Epithelial cell of prostate (primary cell): ENCODE measurements at regions not wholly inside any gene's neighbourhood (a gene's known extent, or its start where the extent isn't known, plus 50 kb on each side); places are given as distances from the start of the nearest gene placed in this dataset.

ENCODE experiments used
- DNase-seq: peaks from one replicate; pipeline ENCODE4 v3.0.0-alpha.2; 2011; ENCODE audit warnings: low read depth, low spot score
- H3K27ac ChIP-seq: fragments of 450-650 bp; 2 replicates; pipeline ENCODE4 v1.5.1; 2017; ENCODE audit warnings: mild to moderate bottlenecking

DNA sequence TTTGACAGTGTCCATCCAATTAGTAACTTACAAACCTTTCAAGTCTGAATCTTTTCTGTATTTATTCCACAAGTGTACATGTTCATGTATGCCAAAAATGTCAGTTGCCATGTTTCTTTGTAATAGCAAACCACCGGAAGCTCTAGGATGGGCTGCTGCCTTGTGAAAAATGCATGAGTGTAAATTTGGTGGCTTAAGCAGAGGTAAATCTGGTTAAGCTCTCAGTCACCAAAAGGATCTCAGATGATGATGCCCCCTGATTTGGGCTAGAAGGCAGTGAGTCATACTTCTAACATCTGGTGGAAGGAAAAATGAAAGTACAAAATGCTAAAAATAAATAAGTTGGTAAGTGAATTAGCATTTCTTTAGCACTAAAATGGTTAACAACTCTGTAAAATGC is 567.5 kb downstream of the ELAVL2 start:
- DNase-seq: no peak
- H3K27ac ChIP-seq: no peak overlapping the region

DNA sequence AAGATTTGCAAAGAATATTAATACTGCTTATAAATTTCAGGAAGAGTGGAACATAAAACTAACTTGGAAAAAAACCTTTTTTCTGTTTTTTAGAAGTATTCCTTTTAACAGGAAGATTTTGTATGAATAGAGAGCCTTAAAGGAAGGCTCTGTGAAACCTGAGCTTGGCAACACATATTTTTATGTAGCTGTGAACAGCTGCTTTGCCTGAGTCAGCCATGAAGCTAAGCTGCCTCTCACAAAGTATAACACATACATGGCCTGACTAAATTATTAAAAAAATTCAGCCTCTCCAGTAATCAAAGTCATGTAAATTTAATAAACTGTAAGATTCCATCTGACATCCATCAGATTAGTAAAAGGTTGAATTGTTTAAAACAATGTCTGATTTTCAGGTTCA is 547.5 kb downstream of the ELAVL2 start:
- H3K27ac ChIP-seq: no peak overlapping the region
- DNase-seq: no peak

DNA sequence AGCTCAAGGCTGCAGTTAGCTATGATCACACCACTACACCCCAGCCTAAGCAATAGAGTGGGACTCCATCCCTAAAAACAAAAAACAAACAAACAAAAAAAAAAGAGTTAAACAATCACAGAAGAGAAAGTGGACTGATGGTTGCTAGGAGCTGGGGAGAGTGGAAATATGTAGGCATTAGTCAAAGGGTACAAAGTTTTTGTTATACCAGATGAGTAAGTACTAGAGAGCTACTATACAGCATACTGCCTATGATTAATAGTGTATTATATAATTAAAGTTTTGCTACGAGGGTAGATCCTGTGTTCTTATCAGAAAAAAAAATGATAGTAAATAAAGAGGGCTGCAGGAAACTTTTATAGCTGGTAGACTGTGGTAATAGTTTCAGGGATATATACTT is 538.6 kb downstream of the ELAVL2 start:
- H3K27ac ChIP-seq: no peak overlapping the region
- no peak for DNase-seq

DNA sequence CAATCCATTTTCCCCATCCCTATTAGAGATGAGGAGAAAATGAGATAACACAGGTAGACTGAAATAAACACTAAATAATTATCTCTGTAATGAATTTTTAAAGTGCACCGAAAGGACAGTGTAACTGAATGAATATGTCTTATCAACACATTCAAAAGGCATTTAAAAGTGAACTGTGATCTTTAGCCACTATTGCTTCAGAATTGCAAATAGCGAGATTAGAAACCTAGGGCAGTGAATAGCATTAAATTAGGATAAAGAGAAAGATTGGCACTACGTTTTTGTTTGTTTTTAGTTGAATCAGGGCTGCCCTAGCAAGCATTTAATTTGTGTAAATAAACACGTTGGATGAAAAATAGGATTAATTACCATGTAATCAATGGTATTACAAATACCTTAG is 537.5 kb downstream of the ELAVL2 start:
- no peak overlapping the region for H3K27ac ChIP-seq
- DNase-seq: no peak

DNA sequence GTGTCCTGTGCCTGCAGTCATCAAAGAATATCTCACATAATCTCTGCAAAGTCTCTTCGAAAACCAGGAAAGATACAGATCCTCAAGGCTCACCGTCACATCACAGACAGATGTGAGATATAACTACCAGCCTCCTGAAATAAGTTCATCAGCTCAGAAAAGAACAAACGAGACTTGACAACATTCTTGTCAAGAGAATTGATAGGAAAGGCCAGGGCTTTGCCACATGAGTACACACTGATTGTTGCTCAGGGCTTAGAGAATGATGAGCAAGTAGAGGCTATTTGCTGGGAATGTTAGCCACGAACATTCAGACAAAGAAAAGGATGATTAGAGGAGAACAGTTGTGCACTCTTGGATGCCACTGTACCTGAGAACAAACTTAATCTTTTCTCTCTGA is 535.1 kb downstream of the ELAVL2 start:
- no peak overlapping the region for H3K27ac ChIP-seq
- no peak for DNase-seq

DNA sequence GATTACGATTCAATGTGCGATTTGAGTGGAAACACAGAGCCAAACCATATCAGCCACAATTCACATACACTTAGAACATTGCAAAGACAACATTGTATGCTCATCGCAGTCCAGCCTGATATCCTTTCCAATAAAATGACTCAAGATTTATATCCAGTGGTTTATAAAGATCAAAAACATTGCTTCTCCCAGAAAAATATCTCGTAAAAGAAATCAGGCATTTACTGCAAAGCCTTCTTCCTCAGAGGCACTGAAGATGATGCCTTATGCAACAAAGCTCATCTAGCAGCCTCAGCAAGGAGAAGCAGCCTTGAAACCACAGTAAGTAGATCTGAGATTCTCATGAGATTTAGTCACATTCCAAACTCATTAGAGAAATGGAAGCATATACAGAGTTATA is 523.8 kb downstream of the ELAVL2 start:
- DNase-seq: no peak
- H3K27ac ChIP-seq: no peak overlapping the region

DNA sequence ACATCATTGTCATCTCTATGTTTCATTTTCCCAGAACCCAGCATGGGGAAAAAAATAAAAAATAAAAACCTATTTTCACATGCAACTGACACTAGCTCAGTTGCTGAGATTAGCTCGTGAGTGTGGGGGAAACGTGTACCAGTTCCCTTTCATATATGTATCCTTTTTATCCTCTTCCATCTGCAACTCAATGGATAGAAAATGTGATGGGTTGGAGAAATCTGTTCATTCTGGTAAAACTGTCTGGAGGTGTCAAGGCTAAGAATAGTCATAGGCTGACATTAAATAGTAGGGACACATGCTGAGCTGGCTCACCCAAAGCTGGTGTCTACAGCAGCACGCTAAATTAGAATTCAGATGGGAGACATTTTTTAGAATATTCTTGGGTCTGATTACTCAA is 519.3 kb downstream of the ELAVL2 start:
- H3K27ac ChIP-seq: no peak overlapping the region
- DNase-seq: no peak

DNA sequence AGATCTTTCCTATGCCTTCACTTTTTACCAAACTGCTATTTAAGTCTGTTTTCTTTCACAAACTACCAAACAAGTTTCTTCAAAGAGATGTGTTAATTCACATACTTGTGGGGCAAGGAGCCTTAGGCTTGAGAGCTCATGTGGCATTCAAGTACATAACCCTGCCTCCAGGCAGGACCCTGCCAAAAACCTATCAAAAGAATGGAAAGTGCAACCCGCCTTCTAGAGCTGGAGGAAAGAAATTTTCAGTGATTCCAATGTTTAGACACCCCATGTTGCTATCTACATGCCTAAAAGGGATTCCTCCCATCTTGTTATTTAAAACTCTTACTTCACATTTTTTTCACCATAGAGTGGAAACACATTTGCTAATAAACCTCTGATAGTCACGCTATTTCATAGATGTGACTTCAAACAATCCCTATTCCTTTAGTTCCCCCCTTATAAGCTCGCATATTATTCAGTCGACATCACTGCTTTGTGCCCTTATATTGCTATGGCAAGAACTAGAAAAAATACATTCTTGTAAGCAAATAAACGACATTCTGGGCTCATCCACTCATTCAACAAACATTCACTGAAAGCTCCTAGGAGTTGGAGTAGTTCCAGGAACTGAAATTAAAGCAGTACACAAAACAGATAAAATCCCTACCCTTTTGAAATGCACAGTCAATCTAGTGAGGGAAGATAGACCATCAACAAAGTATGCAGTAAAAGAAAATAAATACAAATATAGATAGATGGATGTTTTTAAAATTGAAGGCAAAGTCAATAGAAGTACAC is 518.1 kb downstream of the ELAVL2 start:
- no peak for DNase-seq
- H3K27ac ChIP-seq: no peak overlapping the region

DNA sequence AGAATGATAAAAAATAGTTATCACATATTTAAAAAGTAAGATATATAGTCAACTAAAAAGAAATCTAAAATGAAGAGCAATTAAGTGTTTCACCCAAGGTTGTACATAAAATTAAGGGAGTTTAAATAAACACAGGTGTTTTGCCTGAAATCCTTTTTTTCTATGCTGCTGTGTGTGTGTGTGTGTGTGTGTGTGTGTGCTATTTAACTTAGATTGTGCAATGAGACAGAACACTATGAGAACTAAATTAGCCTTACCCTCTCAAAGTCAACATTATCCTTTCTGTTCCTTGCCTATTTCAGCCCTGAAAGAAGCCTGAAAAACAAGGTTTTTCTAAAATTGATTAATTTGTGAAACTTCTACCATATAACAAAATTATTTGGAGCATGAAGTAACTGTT is 516.2 kb downstream of the ELAVL2 start:
- no peak for DNase-seq
- H3K27ac ChIP-seq: no peak overlapping the region

DNA sequence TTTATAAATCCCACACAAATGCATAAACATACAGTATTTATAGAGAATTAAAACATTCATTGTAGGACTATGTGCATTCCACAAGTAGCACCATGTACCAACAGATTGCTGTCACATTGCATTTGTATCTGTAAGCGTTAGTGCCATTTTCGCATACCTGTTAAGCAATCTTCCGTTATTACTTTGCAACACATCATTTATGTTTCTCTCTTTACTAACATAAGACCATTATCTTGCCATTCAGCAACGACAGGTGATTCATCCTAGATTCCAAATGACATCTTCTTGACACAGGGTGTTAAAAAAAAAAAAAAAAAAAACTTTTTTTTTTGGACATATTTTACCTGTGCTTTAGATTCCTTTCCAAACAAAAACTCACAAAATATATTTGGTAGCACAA is 511.8 kb downstream of the ELAVL2 start:
- H3K27ac ChIP-seq: no peak overlapping the region
- DNase-seq: no peak

DNA sequence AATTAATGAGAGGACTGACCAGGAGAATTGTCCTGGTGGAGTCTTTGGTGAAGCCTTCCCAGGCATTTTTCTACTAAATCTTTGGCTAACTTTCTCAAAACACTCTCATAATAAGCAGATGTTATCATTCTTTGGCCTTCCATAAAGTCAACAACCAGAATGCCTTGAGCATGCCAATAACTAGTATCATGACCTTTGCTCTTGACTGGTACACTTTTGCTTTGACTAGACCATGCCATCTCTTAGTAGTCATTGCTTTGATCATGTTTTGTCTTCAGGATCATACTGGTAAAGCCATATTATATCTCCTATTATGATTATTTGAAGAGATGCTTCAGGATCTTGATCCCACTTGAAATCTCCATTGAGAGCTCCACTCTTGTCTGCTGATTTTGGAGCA is 506.9 kb downstream of the ELAVL2 start:
- no peak for DNase-seq
- no peak overlapping the region for H3K27ac ChIP-seq

DNA sequence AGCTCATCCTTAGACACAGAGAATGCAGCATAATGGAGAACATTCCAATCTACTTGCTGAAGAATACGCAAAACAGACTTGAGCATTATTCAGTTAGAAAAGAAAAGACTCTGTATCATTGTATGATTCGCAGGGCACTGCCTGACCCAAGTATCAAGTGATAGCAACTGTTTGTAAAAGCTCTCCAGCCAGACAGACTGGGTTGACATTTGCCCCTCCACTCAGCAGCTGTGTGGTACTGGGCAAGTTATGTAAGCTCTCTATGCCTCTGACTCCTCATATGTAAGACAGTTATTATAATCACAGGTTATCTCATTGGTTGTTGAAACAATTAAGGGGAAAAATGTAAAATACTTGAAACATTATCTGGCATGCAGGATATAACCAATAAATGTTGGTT is 505.0 kb downstream of the ELAVL2 start:
- DNase-seq: no peak
- no peak overlapping the region for H3K27ac ChIP-seq

DNA sequence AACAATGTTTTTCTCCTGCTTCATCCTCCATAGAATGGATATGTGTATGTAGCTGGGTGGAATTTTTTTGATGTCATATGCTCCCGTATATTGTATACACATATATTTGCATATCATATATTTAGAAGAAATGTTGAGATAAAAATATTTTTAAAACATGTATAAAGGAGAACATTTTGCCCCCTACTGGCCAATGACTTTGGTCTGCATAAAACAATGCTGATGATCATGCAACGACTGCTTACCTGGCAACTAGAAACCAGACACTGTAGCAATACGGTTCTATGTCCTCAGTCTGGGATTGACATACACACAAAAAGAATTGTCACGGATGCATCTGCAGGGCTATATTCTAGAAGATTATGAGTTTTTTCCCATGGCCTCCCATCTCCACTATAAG is 503.6 kb downstream of the ELAVL2 start:
- no peak for DNase-seq
- no peak overlapping the region for H3K27ac ChIP-seq

DNA sequence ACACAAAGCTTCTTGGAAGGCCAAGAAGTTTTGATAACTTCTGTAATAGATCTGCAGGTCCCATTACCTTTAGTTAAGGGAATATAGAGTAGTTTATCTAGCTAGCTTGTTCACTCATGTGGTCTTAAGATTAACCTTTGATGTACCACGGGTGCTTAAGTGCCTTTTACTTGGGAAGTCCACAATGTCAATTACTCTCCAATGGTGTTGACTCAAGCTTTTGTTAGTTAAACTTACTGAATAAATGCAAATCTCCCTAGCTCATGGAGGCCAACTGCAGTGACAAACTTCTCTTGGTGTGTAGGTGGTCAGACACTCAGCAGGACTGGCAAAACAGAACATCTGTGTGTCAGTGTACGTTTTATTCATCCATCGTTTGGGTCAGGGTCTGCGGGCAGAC is 501.5 kb downstream of the ELAVL2 start:
- DNase-seq: no peak
- no peak overlapping the region for H3K27ac ChIP-seq

DNA sequence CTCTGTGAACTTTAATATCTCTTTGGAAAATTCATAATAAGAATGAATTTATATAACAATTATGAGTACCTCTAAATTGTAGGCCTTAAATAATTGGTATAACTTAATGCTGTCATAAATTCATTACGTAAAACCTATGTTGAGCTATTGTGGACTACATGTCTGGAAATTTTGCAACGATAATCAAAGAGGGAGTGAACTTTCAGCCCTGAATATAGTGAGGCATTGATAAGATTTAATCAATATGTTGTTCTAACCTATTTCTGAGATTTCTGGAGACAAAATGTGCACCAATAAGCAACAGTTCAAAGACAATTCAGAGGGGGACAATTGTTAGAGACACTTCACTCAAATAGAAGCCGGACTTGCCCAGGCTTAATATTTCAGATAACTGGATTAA is 499.4 kb downstream of the ELAVL2 start:
- DNase-seq: no peak
- H3K27ac ChIP-seq: no peak overlapping the region

DNA sequence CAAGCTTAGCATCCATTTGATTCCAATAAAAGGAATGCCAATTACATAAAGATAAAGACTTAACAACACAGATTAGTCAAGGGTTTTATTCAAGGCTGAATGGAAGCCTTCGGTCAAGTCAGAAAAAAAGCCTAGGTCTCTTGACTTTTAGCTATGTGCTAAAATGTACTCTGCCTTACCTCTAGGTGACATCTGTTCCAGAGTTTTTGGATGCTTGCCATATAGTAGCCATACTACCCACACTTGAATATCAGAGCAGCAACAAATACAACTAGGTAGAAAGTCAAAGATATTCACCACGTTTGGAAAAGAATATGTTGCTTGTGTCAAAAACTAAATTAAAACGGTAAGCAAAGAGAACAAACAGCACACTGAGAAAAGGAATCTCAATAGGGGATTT is 484.7 kb downstream of the ELAVL2 start:
- DNase-seq: no peak
- no peak overlapping the region for H3K27ac ChIP-seq

DNA sequence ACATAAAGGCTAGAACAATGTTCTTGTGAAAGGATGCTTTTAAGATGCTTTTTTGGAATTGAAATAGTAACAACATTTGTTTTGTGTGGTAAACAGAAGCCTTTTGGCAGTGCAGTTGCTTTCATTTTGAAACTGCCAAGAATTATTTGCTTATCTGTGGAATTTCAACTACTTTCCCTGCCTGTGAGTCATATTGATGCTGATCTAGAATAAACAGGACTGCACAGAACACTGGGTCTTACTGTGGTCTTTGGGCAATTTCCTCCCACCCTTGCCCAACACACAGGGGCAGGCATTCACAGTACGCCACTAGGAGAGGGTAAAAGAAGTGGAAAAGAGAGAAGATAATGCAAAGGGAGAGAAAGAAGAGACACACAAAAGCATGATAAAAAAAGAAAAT is 483.7 kb downstream of the ELAVL2 start:
- no peak overlapping the region for H3K27ac ChIP-seq
- DNase-seq: no peak

DNA sequence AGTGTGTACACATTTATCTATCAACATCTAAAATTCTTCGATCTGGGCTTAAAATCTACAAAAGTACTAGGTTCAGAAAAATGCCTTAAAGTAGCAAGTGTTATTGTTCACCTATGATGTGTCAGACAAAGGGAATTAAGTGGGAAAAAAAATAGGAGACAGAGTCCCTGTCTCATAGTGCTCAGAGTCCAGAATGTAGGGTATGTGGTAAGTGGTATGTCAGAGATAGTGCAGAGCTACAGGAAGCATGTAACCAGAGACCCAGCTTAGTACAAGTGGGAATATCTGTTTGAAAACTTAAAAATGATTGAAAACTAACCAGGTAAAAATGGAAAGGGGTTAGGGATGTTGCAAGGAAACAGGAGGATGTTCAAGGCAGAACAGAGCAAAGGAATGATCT is 482.8 kb downstream of the ELAVL2 start:
- DNase-seq: no peak
- H3K27ac ChIP-seq: no peak overlapping the region

DNA sequence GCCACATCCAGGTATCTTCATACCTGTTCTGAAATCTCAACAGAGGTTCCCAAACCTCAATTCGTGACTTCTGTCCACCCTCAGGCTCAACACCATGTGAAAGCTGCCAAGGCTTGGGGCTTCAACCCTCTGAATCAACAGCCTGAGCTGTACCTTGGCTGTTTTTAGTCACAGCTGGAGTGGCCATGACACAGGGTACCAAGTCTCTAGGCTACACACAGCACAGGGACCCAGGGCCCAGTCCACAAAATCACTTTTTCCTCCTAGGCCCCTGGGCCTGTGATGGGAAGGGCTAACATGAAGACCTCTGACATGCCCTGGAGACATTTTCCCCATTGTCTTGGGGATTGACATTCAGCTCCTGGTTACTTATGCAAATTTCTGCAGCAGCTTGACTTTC is 464.9 kb downstream of the ELAVL2 start:
- H3K27ac ChIP-seq: no peak overlapping the region
- no peak for DNase-seq

DNA sequence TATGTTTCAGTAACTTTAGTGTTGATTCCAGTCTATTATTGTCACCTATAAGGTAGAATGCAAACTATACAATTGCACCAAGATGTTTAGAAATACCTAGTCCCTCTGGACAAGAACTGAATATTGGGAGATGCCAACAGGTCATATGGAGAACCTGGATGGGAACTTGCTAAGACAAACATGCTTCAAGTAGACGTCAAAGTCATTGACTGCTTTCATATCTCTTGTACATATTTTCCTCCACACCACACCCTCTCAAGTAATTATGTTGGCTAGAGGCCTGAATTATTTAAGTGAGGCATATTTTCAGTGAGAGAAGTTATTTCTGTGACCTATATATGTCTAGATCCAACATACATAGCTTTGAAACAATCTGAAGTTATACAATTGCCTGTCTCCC is 453.3 kb downstream of the ELAVL2 start:
- no peak overlapping the region for H3K27ac ChIP-seq
- DNase-seq: no peak

DNA sequence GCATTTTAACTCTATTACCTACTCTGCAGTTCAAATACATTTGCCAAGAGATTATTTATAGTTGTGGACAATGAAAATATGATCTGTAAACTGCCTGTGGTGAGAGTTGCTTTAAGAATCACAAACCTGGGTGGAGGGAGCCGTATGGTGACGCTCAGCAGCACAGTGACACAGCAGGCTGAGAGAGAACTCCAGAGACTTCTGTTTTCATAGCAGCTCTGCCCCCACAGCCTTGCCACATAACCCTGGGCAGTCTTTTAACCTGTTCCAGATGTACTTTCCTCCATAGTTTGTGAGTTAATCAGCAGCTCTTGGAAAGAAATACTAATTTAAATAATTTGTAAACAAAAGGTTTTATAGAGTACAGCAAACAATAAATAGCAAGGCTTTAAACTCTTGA is 450.5 kb downstream of the ELAVL2 start:
- DNase-seq: no peak
- no peak overlapping the region for H3K27ac ChIP-seq

DNA sequence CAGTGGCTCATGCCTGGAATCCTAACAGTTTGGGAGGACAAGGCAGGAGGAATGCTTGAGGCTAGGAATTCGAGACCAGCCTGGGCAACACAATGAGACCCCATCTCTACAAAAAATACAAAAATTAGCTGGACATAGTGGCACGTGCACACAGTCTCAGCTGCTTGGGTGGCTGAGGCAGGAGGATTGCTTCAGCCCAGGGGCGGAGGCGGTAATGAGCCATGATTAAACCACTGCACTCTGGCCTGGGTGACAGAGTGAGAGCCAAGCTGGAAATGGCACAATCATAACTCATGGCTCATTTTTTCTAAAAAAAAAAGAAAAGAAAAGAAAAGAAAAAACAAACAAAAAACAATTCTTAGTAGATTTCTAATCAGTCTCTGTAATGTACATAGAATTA is 446.2 kb downstream of the ELAVL2 start:
- no peak for DNase-seq
- H3K27ac ChIP-seq: no peak overlapping the region

DNA sequence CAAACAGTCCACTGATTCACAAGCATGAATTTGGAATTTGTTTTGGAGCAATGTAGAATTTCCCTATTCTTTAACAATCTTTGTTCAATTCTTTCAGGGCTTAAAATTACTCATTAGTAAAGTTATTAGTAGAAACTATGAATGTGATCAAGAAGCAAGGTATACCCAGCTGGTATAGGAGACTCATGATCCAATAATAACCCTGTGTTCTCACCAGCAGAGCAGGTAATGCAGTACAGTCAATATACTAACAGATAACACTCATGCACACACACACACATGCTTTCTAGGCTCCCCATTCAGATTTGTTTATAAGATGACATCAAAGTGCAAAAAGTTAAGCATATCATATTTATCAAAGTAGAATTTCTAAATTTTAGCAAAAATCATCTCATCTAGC is 445.2 kb downstream of the ELAVL2 start:
- no peak overlapping the region for H3K27ac ChIP-seq
- DNase-seq: no peak
